HG03439 (cell line): ENCODE measurements at regions not wholly inside any gene's neighbourhood (a gene's known extent, or its start where the extent isn't known, plus 50 kb on each side); places are given as distances from the start of the nearest gene placed in this dataset.

Source experiments
- ATAC-seq: cut with Tn5 transposase; IDR thresholded peaks from one replicate; pipeline ENCODE4 v1.9.1; 2021; ENCODE audit warnings: mild to moderate bottlenecking, moderate library complexity; ENCODE audit not compliant: unreplicated experiment

DNA sequence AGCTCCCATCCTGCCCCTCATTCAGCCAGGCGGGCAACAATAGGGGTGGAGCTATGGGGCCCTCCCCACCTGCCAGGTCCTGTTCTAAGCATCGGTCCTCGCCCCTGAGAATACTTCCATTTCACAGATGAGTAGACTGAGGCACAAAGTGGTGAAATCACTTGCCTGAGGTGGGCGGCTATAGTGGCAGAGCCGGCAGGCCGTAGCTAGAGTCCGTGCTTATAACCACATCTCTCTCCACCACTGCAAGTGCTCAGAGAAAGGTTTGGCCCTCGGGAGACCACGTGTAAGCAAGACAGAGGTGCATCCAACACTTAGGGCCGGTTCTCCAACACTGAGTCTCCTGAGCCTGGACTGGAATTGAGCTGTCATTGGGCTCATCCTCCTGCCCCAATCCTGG, 145.8 kb upstream of the UNC5B start:
- no peak for ATAC-seq

DNA sequence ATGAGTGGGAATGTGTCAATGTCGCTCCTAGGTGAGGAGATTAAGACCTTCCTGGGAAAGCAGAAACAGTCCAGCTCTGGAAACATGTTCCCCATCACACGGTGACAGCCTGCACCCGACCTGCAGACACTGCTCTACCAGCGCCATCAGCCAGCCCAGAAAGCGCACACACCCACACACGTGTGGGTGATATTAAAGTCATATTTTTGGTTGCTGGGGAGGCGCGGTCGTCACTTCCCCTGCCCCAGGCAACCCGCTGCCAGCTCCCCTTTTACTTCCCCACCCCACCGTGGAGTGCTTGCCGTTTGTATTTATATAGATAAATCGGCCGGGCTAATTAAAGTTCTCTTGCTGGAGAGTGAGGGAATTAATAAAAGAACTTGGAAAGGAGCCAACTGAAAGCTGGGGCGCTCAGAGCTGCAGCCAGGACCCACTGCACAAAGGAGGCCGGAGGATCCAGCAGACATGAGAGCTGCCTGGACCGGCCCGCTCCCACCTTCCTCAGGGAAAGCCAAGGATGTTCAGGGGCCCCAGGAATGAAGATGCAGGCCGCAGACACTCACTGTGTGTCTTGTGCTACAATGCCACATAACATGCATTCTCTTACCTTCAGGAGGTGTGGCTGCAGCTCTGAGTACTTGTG, 145.2 kb upstream of the UNC5B start:
- no peak for ATAC-seq

DNA sequence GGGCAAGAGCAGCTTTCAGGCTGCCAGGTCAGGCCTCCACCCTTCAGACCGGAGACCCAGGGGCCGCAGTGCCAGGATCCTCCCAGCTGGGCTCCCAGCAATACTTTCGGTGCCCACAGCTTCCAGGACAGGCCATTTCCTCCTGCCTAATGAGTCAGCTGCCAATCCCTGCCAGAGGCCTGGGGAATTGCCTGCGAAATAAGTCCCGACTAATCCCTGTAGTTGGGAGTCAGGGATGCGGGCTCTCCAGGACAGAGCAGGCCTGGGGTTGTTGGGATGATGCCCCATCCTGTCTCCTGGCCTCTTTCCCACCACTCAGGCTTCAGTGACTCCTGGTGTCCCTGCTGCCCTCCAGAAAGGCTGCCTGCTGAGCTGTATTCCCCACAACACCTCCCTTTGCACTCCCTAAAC, 143.5 kb upstream of the UNC5B start:
- no peak for ATAC-seq

DNA sequence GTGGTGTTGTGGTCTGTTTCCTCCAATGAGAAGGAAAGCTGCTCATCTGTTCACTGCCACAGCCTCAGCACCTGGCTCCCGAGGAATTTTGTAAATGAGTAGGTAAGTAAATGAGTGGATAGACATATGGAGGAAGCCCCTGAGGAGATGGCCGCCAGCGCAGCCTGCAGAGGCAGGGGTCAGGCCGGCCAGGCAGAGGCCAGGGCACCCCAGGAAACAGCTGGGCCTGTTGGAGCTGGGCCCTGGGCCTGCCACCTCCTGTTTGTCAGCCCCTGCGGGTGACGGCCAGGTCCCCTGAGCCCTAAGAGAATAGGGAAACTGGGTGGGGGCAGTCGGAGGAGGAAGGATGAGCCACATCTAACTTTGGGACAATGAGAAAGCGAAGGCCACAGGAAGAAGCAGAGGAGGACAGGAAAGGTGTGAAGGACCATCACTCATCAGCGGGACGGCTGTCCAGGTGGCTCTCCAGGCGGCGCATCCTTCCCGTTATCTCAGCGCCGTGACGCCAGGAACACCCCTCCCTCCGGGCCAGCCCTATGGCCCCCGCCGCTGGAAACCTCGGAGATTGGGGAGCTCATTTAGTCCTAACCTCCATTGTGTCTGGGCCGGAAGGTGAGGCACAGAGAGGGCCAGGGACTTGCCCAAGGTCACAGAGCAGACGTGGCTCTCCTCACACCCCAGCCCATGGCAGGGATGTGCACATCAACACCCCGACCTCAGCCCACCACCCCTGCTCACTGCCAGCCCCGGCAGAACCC, 142.3 kb upstream of the UNC5B start:
- no peak for ATAC-seq

DNA sequence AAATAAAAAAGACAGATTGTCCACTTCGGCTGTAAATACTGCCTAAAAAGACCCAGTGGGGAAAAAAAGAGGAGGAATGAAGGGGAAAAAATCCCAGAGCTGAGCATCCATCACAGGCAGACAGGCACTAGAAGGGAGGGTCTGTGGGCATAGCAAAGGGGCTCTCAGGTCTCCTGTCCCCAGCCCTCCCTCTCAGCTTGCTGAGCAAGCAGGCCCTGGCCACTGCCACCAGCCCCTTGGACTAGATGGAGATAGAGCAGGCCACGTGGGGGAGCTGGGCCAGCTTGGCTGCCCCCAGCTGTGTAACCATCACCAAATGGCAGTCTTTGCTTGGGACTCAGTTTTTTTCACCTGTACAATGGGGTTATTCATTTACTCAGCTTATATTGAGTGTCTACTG, 141.6 kb upstream of the UNC5B start:
- ATAC-seq, result no peak

DNA sequence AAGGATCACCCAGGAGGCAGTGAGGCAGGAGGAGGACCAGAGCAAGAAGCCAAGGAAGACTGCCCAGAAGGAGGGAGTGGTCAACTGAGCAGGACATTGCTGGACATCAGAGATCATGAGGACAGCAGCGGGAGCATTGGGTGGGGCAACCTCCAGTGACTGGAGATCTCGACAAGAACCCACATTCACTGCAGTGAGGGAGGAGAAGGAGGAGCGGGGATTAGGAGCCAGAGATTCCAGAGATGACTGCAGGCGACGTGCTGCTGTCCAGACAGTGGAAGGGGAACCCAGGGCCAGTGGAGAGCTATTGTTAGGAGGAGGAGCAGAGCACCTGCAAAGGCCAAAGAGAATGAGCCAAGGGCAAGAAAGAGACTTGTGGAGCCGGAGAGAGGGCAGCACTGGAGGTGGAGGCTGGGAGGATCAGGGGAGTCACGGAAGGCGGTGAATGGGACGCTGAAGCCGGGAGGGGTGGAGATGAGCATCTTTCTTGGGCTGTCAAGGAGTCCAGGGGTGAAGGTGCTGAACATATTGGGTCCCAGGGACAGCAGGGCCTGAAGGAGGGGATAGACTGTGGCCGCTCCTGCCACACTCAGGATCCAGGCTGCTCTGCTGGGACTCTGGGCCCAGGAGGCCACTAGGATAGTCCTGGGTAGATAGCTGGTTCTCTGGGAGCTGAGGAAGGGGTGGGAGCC, 140.1 kb upstream of the UNC5B start:
- ATAC-seq, result no peak

DNA sequence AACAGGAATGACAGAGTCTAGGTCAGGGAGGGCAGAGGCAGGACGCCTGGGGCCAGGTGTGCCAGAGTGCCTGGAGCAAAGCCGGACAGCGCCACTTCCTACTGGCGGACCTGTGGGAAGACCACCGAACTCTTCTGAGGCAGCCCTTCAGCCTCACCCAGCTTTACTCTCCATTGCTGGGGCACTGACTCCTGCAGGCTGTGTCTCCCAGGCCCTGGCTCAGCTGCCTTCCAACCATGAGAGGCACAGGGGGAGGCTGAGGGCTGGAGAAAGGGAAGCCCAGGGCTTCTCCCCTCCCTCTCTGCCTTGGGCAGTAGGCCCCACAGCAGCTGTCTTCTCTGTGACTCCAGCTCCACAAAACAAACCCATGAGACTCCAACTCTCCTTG, 139.6 kb upstream of the UNC5B start:
- ATAC-seq, result no peak

DNA sequence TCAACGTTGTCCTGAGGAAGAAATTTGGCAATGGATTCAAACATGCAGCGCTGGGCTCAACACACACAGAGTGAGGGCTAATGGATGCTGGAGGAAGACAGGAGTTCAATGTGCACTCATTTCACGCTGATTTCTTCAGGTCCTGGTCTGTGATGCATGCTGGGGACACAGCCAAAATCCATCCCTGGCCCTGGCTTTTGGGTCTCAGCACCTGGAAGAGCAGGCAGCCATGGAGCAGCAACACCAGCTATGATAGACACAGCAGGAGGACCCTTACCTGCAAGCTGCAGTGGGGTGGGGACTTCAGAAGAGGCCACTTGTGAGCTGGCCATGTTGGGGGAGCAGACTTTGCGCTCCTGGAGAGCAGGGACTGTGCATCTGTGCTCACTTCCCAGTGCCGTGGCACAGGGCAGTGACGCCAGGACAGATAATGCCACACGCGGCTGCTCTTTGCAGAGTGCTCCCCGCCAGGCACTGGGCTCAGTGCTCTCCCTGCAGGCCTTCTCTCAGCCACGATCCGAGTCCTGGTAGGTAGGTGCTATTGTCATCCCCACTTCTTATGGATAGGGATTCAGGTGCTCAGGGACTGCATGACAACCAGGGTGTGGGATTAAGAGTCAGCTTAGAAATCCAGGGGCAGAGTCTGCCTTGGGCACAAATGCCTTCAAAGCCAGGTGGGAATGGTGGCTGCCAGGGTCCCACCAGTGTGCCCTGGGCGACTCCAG, 138.8 kb upstream of the UNC5B start:
- no peak for ATAC-seq

DNA sequence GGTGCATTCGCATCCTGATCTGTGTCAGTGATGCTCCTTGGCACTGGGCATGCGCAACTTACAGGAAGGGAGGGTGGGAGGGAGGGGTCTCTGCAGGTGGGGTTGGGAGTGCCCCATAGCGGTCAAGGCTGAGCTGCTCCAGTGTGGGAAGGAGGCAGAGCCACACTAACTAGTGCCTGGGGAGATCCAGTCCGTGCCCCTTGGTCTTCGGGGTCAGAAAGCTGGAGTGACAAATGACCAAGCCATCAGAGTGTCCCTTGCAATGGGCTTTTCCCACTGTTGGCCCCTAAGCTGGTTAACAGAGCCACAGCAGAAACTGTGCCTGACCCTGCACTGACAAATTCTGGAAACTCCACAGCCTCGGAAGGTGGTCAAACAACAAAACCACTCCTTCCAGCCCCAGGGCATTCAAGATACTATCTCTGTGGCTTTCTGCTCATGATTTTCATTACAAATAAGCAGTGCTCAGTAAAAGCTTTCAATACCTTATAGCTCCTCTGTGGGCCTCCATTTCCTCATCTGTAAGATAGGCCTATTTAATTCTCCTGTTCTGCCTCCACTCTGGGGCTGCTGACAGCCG, 138.1 kb upstream of the UNC5B start:
- ATAC-seq, result no peak

DNA sequence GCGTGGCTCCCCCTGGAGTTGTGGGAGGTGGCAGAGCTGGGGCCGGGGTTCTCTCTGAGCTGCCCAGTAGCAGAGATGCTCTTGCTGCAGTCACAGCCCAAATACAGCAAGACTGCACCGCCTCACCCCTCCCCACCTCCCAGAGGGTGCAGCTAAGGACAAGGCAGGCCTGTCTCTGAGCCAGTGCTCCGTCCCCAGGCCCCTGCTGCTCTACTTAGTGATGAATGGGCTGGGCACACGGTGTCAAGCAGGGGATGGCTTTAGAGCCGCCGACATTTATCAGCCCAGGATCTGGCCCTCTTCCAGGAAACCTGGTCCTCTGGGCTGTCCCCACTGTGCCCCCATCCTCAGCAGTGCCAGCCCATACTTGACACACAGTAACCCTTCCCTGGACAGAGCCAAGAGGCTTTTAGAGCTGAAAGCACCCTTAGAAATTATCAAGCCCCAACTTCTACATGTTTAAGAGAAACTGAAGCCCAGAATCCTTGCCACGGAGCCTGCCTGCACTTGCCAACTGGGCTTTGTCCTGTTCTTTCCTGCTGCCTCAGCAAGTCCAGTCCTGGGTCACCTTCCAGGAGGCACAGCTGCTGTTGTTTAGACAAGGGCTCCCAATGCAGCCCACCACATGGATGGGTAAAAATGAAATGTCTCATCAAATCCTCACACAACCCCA, 137.1 kb upstream of the UNC5B start:
- ATAC-seq, result no peak

DNA sequence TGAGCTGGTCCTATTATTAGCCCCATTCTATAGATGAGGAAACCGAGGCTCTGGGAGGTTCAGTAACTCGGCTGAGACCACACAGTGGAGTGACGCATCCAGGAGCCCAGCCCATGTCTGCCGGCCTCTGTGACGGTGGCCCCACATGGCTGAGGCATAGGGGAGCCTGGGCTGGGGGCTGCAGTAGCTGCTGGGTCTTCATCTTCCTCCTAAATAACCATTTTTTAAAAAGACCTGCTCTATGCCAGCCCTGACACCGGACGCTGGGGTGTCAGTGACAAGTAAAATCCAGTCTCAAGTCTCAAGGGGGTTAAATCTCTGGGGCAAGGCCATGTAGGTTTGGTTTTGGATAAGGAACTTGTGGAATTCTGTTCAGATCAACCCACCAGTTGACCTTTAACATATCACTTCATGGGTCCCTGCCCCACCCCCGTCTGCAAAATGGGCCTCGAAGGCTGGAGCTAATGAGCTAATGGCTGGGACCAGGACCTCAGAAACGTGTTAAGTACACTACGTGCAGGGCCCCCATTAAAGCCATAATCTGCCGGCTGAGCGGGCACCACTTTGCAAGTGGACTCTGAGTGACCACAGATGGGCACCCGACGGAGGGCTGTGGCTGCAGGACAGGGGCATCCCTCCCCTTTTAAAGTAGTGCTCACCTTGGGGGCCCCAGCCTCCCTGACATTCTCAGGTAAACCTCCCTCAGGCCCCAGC, 136.5 kb upstream of the UNC5B start:
- no peak for ATAC-seq

DNA sequence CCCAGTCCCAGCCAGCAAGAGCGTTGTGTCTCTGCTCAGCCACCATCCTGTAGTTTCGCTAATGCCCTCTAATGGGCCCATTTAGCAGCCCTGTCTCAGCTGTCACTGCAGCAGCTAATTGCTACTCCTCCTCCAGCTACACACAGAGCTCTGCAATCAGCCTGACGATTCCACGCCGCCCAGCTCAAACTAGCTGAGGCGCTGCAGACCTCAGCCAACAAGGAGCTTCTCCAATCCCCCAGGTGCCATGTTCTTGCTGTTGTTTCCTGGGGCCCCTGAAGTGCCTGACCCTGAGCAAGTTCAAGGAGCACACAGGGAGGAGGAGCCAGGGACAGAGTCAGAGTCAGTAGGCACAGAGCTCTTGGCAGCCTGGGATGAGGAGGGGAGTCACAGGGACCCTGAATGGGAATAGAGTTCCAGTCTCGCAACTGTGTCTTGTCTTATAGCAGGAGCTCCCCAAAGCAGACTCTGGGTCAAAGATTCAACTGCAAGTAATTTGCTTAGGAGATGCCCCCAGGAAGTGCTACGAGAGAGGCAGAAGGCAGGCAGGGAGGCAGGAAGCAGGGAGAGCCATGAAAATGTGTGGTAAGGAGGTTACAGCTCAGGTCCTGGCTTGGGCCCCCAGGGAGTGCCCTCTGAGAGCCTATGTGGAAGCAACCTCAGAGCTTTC, 135.8 kb upstream of the UNC5B start:
- no peak for ATAC-seq

DNA sequence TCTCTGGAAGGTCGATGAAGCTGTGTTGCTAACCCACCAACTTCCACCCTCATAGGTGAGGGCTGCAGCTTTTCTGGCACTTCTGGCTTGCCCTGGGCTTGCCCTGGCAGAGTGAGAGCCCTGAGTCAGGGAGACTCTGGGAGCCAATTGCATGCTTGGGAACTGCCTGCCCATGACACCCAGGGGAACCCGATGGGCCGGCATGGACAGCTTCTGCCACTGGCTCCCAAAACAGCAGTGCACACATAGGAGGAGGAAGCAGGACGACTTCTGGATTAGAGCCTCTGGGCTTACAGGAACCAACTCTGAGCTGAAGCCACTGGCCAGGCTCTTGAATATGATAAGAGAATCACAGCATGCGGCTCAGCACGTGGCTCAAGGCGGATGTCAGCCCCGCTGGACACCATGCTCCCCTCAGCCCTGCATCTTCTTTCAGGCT, 135.2 kb upstream of the UNC5B start:
- no peak for ATAC-seq

DNA sequence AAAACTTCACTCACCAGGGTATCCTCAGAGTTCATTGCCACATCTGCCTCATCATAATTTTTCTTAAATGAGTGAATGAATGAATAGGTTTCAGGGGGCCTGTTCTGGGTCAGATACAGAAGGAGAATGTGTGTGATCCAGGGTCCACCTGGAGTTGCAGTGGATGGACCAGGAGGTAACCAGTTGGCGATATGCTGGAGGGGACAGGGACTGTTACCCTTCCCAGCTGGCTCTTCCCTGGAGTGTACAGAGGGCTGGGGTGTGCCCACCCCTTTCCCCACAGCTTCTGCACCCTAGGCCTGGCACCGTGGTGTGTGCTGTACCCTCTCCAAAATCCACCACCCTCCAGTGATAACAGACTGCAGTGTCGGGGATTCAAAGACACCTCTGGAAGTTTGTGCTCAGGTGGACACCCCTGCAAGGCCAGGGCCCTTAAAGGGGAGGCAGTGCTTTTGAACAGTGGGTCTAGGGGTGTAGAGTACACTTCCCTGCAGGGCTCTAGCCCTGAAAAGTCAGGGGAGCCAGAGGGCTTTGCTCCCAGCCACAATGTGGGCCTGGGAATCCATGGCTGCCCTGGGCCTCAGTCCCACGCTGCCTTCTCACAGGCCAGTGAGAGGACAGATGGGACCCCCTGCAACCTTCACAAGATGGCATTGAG, 134.4 kb upstream of the UNC5B start:
- ATAC-seq, result no peak

DNA sequence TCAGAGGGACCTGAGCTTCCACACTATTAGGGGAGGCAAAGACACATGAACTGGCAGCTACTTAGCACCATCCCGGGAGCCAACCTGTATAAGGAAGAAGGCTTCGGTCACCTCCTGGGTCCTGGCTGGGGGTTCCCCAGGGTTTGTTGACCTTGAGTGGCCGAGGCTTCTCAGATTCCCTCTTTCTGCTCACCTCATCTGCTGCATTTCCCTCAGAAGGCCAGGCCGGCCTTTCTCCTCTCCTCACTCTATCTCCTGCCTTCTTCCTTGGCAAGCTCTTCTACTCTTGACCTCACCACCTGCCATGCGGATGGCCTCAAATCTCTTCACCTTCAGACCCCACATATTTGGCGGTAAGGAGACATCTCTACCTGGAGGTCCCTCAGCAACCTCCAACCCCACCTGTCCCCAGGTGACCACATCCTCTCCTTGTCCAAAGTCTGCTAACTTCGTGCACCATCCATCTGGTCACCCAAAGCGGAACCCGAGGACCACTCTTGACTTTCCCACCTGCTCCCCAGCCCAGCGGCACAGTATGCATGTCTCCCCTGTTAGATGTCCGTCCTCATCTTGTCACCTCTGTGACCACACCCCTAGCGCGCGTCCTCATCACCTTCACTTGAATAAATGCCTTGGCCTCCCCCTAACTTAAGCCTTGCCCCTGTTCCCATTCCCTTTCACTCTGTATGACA, 133.8 kb upstream of the UNC5B start:
- ATAC-seq, result no peak

DNA sequence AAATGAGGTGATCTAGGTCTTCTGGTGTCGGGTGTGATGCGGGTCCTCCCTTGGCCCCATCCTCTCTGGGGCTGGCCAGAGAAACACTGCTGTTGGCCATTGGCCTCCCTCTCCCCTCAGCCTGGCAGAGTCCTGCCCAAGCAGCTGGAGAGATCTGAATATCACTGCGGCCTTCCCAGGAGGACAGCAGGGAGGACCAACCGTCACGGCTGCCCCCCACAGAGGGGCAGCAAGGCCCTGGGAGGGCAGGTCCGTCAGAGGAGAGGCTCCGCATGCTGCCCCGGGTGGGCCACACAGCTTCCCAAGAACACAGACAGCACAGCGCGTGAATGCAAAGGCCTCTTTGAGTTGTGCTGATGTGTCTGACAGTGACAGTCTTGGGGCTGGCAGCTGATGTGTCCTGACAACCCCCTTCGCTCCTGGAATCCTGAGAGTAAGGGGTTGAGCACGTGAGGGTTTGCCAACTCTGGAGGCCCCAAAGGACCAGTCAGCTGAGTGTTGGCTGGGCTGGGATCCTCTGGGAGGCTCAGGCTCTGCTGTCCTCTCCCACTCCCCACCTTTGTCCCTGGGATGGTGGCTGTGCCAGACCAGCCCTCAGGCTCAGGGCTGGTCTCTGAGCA, 132.5 kb upstream of the UNC5B start:
- no peak for ATAC-seq

DNA sequence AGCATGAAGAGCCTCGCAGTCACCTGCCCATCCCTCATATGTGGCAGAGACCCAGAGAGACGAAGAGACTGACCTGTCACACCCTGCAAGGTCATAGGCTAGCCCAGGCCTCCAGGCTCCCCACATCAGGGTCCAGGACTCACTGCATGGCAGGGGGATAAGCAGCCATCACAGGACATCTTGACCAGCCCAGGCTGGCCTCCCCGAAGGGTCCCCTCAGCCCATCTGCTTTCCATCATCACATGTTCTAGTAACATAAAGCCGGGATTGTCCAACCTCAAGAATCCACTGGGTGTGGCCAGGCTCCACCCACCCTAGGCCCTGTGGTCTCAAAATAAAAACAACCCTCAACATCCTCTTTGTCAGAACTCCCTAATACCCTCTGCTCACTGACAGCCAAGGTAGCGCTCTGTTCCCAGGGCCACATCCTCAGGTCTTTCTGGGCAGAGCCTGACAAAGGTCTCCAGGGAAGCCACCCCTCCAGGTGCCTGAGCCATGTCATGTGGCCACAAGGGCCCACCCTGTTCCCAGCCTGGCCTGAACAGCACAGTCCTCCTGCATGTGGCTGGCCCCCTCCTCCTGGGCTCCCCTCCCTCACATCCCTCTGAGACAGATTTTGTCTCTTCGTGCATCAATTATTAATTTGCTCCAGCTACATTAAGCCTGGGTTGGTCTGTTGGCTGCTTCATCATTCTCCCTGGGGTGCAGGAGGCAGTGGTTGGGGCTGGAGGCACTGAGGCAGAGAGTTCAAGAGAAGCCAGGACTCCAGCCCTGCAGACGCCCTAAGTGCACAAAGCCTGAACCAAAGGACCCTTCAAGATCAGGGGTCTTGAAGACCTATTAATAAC, 131.8 kb upstream of the UNC5B start:
- ATAC-seq, result no peak
